ENCODE measurements at regions not wholly inside any gene's neighbourhood (a gene's known extent, or its start where the extent isn't known, plus 50 kb on each side); places are given as distances from the start of the nearest gene placed in this dataset.

- DNase-seq = no peak
Observed at GRCh38 chr18:75652528-75652927, 225.0 kb upstream of the SMIM21 start.

DNA sequence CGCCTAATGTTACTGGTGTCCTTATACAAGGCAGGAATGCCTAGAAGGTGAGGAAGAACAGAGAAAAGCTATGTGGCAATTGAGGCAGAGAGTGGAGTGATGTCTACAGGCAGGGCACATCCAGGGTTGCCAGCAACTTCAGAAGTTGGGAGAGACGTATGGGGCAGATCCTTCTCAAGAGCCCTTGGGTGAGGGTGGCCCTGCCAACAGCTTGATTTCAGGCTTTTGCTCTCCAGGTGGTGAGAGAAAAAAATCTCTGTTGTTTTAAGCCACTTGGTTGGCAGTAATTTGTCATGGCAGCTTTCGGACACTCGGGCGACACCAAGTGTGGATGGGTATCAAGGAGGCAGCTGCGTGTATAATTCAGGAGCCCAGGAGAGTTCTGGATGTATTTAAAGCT lies 217.4 kb upstream of the SMIM21 start:
- no peak for DNase-seq

DNA sequence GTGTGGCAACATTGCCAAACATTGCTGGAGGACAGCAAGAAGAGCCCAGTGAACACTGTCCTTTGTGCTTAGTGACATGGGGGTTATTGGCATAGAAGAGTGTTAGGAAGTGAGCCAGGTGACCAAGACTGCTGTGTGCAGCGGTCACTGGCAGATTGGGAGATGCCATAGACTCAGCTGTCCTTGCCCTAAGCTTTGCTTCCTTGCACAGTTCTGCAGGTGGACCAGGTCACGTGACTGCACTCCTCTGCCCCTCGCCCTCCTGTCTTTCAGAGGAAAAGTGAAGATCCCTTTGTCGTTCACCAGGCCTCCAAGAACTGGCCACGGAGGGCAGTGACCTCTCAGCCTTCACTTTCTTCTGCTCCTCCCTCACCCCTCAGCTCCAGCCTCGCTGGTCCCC lies 215.6 kb upstream of the SMIM21 start:
- DNase-seq = no peak

DNA sequence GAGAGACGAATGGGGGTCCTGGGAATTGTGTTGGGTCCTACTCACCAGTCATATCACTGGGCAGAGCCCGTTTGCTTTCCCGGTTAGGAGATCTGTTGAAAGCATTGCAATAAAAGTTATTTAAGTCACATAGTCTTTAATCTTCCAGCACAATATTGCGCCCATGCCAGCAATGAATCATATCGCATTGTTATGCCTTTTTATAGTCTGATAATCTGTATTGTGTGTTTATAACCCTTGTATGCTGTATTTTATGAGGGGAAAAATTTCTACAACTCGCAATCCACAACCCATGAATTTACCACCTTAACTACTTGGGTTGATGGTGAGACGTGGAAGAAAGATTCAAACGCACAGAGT lies 211.9 kb upstream of the SMIM21 start:
- DNase-seq = no peak

DNA sequence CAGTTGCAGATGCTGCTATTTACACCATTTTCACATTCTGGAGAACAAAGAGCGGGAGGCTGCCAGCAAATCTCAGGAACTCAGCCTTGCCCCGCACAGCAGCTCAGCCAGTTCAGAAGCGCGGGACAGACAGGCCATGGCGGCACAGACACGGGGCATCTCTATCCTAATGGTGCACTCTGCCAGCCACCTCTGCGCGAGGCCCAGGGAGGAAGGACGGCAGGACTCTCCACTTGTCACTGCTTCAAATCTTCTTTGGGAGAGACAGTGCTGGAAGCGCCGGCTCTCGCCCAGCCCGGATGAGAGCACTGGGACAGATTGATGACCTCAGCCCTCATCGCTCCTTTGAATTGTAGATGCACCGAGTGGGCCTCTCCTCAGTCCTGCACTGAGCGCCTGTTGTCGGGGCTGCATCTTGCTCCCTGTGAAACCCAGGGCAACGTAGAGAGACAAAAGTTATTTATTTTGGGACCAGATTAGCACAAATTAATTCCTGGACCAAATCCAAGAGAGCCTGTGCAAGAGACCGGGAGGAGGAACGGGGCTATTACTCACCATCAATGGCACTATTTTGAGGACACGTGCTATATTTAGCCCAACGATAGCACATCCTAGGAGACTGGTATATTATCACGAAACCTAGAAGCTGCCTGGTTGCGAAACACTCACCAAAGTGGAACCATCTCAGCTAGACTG lies 211.4 kb upstream of the SMIM21 start:
- no peak for DNase-seq

DNA sequence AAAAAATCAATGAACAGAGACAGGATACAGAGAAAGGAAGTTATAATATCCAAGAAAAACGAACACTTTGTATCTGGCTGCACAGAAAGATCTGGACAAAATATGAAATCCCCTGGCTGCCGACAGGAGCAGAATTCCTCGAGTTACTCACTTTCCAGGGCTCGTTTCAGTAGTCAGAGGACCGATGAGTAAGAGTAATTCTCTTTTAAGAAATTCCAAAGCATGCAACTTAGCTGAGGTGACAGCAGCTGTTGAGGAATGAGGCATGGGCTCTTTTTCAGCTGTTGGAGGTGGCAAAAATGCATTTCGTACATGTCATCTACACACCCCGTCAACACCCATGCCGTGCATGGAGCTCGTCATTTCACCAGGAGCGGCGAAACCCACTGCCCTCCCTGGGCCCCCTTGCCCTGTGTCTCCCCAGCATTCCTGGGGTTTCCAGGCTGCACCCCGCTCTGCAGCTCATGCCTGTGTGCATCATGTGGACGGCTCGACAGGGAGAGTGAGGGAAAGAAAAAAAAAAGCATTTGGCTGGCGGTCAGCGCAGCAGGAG lies 210.8 kb upstream of the SMIM21 start:
- DNase-seq = no peak

- DNase-seq = no peak
Observed at GRCh38 chr18:75635096-75635495, 207.6 kb upstream of the SMIM21 start.

- DNase-seq = no peak
Observed at GRCh38 chr18:75625966-75626365, 198.5 kb upstream of the SMIM21 start.

DNA sequence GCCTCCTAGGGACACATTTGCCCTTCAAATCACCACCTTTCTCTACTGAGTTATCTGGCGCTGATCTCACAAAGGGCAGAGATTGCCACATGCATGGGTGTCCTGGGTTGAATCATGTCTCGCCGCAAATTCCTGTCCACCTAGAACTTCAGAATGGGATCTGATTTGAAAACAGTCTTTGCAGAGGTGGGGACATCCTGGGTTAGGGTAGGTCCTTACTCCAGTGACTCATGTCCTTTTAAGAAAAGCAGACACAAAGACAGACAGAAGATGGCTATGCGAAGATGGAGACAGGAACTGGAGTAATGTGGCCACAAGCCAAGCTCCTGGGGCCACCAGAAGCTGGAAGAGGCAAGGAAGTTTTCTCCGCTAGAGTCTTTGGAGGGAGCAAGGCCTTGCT lies 197.4 kb upstream of the SMIM21 start:
- DNase-seq = no peak

DNA sequence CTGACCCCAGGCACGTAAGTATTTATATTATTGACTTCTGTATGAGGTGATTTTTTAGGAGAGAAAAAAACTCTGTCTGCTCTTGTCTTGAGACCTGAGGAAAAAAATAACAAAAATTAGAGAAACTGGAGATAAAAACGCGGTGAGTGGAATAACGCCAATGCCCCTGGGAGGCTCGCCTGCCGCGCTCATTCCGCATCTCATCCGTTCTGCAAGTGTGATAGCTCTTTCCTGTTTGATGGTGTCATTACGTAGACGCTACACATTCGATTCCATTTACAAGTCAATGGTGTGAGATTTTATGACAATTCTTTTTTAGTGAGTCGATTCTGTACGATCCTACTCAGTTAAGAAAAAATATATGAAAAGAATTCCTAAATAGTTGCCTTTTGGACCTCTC lies 194.3 kb upstream of the SMIM21 start:
- no peak for DNase-seq

DNA sequence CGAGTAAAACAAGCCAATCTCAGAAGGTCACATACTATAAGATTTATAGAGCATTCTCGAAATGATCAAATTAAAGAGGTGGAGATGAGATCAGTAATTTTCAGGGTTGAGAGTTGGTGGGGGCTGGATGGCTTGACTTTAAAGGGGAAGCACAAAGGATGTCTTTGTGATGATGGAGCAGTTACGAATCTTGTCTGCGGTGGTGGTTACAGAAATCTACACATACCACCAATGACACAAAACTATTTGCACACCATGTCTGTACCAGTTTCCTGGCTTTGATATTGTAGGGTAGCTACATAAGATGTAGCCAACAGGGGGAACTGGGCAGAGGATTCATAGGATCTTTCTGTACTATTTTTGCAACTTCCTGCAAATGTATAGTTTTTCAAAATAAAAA lies 190.6 kb upstream of the SMIM21 start:
- DNase-seq = no peak

DNA sequence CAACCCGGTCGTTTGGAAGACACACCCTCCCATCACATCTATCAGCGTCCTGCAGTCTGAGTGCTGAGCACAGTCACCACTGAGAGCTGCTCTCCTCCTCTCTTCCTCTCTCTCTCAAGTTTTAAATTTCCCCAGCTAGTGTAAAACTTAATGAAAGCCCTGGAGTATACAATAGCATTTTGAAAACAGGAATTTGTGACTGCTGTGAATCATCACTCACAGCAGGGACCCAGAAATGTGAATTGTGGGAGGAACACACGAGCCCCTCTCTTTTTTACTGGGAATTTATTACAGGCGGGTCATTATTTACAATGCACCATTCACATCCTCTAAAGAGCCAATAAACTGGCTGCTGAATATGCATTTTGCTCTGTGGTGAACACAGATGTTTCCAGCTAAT lies 185.0 kb upstream of the SMIM21 start:
- no peak for DNase-seq

GRCh38 chr18:75607701-75608100 lies 180.2 kb upstream of the SMIM21 start:
- DNase-seq = no peak

DNA sequence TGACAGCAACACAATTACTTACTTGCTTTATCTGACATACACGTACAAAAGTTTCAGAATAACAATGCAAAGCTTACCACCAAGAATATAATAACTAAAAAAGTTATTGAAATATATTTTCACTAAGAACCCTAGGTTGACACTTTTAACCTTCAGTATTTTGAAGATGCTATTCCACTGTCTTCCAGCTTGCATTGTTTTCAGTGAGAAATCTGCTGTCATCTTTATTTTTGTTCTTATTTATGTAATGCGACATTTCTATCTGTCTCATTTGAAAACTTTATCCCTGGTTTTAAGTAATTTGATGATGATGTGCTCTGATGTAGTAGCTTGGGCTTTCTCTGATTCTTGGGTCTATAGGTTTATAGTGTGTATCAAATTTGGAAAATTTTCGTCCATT lies 165.0 kb upstream of the SMIM21 start:
- no peak for DNase-seq

DNA sequence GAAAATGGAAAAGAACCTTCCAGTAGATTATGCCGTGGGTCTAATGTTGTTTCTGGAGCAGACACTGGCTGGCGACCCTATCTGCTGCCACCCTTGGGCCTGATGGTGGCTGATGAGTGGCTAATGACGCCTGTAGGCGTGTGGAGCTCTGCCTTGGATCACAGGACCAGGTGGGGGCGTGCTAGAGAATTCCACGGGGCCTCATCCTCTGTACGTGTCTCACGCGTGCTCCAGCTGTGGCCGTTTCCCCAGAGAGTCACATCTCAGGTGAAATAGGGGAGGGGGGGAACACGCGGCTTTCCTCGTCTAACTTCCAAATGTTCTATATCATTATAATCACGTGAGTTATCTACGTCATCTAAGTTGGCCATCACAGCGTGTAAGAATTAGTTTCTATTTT lies 160.9 kb upstream of the SMIM21 start:
- DNase-seq = no peak

GRCh38 chr18:75587131-75587530 lies 159.6 kb upstream of the SMIM21 start:
- DNase-seq = no peak

- no peak for DNase-seq
Observed at GRCh38 chr18:75586130-75586889, 158.8 kb upstream of the SMIM21 start.

GRCh38 chr18:75582940-75583339 lies 155.4 kb upstream of the SMIM21 start:
- DNase-seq = no peak

GRCh38 chr18:75582406-75582821 lies 154.9 kb upstream of the SMIM21 start:
- DNase-seq = no peak

DNA sequence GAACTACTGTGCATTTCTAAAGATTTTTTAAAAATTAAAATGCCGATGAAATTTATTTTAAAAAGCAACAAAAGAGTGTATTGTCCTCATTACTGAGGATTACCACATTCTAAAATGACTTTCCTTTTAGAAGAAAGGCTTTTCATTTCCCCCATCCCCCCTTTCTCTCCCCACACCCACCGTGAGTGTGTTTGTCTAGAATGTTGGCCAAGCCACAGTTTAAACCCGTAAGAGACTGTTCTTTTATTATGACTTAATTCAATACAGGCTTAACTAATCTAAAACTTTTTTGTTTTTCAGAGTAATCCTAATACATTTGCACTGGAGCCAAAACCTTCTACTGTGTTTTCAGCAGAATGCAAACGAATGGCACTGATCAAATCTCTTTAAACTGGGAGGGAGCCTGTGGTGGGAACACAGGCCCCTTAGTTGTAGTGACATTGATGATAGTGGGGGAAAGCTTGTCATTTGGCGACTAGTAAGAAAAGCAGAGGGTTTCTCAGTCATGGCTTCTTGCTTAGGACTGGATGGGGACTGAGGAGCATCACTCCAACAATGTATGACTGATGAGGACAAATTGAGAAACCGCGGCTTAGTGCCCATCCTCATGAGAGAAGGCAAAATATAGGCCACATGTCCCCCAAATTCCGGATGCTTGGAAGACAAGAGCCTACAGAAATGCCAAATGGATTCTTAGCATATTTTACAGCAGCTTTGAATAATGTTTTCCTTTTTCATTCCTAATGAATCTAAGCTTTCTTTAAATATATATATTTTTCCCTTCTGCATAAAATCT lies 154.0 kb upstream of the SMIM21 start:
- DNase-seq = no peak

- DNase-seq = no peak
Observed at GRCh38 chr18:75574187-75574586, 146.7 kb upstream of the SMIM21 start.

DNA sequence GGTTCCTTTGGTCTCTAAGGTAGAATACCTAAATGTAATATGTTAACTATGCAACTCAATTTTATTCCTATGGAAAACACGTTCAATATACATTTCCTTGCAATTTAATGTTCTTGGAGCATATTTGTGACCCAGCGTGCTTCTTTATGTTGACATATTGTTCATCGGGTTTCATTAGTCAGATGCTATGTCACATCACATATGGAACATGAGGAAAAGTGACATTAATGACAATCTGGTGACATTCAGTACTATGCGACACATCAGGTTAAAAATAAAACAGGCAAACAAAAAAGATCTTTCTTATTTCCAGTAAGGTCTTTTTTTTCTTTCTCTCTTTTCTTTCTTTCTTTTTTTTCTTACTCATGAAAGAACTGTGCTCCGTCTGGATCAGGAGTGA lies 135.6 kb upstream of the SMIM21 start:
- no peak for DNase-seq

GRCh38 chr18:75562216-75562615 lies 134.7 kb upstream of the SMIM21 start:
- no peak for DNase-seq

DNA sequence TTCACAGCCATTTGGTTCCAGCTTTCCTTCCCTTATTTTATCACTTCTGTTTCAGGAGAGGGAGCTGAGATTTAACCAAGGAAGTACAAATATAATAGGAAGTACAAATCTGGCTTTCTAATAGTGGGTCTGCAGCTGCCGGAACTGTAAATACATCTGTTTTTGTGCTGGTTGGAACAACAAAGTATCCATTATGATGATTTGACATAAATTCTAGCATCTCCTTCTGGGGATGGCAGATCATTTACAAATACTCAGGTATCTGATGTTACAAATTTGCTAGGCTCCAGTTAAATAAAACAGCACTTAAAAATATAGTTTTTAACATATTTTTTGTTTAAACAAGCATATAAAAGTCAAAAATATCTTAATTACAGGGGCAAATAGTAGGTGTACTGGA lies 131.3 kb upstream of the SMIM21 start:
- DNase-seq = no peak
